H1 (cell line): ENCODE measurements at regions not wholly inside any gene's neighbourhood (a gene's known extent, or its start where the extent isn't known, plus 50 kb on each side); places are given as distances from the start of the nearest gene placed in this dataset.

Experiments
- CTCF ChIA-PET: fragments of 300-600 bp; sonication (Branson Sonifier 250); formaldehyde crosslinking; loops from one replicate; lab custom pipeline; 2021; ENCODE audit not compliant: partially characterized antibody; lab: Charles Lee
- POLR2A ChIA-PET: fragments of 300-600 bp; sonication (Branson Sonifier 250); formaldehyde crosslinking; loops from one replicate; lab custom pipeline; 2021; ENCODE audit warnings: inconsistent platforms; ENCODE audit not compliant: partially characterized antibody; lab: Charles Lee
- DNase-seq, 2 experiments: peaks; one replicate each; pipeline versions ENCODE4 v3.0.0 to v3.0.0-alpha.2; 2010 to 2022; ENCODE audit warnings: low spot score in 2 of 2, low read depth in 1 of 2, mixed read lengths in 1 of 2
- FAIRE-seq: peaks from 2 replicates; lab custom pipeline; 2011; peaks lifted over from hg19 to GRCh38; lab: Jason Lieb, UNC
- H2AFZ ChIP-seq: 2 replicates; pipeline ENCODE4 v1.8.1; 2012; ENCODE audit warnings: low read length, inconsistent platforms
- H2AK5ac ChIP-seq: 2 replicates; pipeline ENCODE4 v1.6.1; 2013; ENCODE audit warnings: low read depth, low read length
- H2BK120ac ChIP-seq: replicated peaks from 2 replicates; pipeline ENCODE3; 2013; ENCODE audit warnings: low read depth, low read length, inconsistent platforms
- H2BK12ac ChIP-seq: 2 replicates; pipeline ENCODE4 v1.6.1; 2013; ENCODE audit warnings: low read depth, low read length
- H2BK15ac ChIP-seq: 2 replicates; pipeline ENCODE4 v1.6.1; 2013; ENCODE audit warnings: low read length
- H2BK20ac ChIP-seq: 2 replicates; pipeline ENCODE4 v1.6.1; 2013; ENCODE audit warnings: low read length
- H2BK5ac ChIP-seq: 2 replicates; pipeline ENCODE4 v1.6.1; 2013; ENCODE audit warnings: low read depth, low read length
- H3K14ac ChIP-seq: 2 replicates; pipeline ENCODE4 v1.6.1; 2013; ENCODE audit warnings: inconsistent platforms; ENCODE audit not compliant: insufficient read length
- H3K18ac ChIP-seq: 2 replicates; pipeline ENCODE4 v1.6.1; 2013; ENCODE audit warnings: low read length; ENCODE audit errors: extremely low read depth
- H3K23ac ChIP-seq: 2 replicates; pipeline ENCODE4 v1.6.1; 2013; ENCODE audit warnings: inconsistent platforms; ENCODE audit not compliant: insufficient read length
- H3K23me2 ChIP-seq: 2 replicates; pipeline ENCODE4 v1.6.1; 2013; ENCODE audit warnings: low read depth, low read length
- H3K27ac ChIP-seq: 2 replicates; pipeline ENCODE4 v1.6.1; 2011; ENCODE audit warnings: low read depth, low read length, inconsistent platforms
- H3K27me3 ChIP-seq, 4 experiments: replicated peaks in 1 of 4; 1 replicate in 1 of 4; 2 replicates in 3 of 4; pipeline versions ENCODE4 v1.6.1 to v1.8.1; 2011 to 2013; ENCODE audit warnings: low read length in 3 of 4, mild to moderate bottlenecking in 3 of 4, inconsistent platforms in 2 of 4, mixed read lengths in 2 of 4, moderate library complexity in 1 of 4; ENCODE audit not compliant: control insufficient read depth in 3 of 4, insufficient read depth in 3 of 4; ENCODE audit errors: extremely low read depth in 1 of 4
- H3K36me3 ChIP-seq, 4 experiments: 2 replicates each; pipeline versions ENCODE4 v1.6.1 to v1.8.1; 2011 to 2013; ENCODE audit warnings: mild to moderate bottlenecking in 4 of 4, low read length in 3 of 4, moderate library complexity in 2 of 4, control low read depth in 1 of 4, inconsistent platforms in 1 of 4; ENCODE audit not compliant: insufficient read depth in 4 of 4, control insufficient read depth in 2 of 4
- H3K4ac ChIP-seq: replicated peaks from 2 replicates; pipeline ENCODE3; 2013; ENCODE audit warnings: low read length, low read depth, mixed read lengths, inconsistent platforms; ENCODE audit not compliant: insufficient read length
- H3K4me1 ChIP-seq, 4 experiments: replicated peaks in 1 of 4; 1 replicate in 1 of 4; 2 replicates in 3 of 4; pipeline versions ENCODE4 v1.6.1 to v1.8.1; 2011 to 2013; ENCODE audit warnings: low read length in 3 of 4, inconsistent platforms in 2 of 4, mixed read lengths in 1 of 4; ENCODE audit not compliant: insufficient read depth in 4 of 4, control insufficient read depth in 3 of 4
- H3K4me2 ChIP-seq, 2 experiments: 2 replicates each; pipeline versions ENCODE4 v1.6.1 to v1.8.1; 2011 to 2013; ENCODE audit warnings: low read depth in 2 of 2, low read length in 2 of 2, control low read depth in 1 of 2, inconsistent platforms in 1 of 2, mild to moderate bottlenecking in 1 of 2; ENCODE audit not compliant: insufficient read depth in 1 of 2
- H3K4me3 ChIP-seq, 4 experiments: fragments of 200-600, 300-600 bp in 1 of 4; sonication (generic), shearing (Covaris generic), sonication (Bioruptor Twin) in 1 of 4; 2 replicates each; pipeline versions ENCODE4 v1.5.1 to v1.8.1; 2011 to 2016; ENCODE audit warnings: low read length in 4 of 4, low read depth in 3 of 4, control low read depth in 2 of 4, inconsistent platforms in 2 of 4, mild to moderate bottlenecking in 2 of 4, mixed read lengths in 1 of 4, moderate library complexity in 1 of 4; ENCODE audit not compliant: insufficient read depth in 2 of 4; ENCODE audit errors: extremely low read depth in 1 of 4
- H3K56ac ChIP-seq: replicated peaks from 2 replicates; pipeline ENCODE3; 2013; ENCODE audit warnings: low read depth, mild to moderate bottlenecking, mixed read lengths, low read length, inconsistent platforms; ENCODE audit not compliant: insufficient read length
- H3K79me1 ChIP-seq: 2 replicates; pipeline ENCODE4 v1.6.1; 2013; ENCODE audit warnings: low read depth, low read length, control low read depth
- H3K79me2 ChIP-seq, 2 experiments: 2 replicates each; pipeline versions ENCODE4 v1.6.1 to v1.8.1; 2012 to 2013; ENCODE audit warnings: low read length in 2 of 2, mild to moderate bottlenecking in 2 of 2, inconsistent platforms in 1 of 2; ENCODE audit not compliant: insufficient read depth in 2 of 2, control insufficient read depth in 1 of 2
- H3K9ac ChIP-seq, 4 experiments: replicated peaks in 1 of 4; 1 replicate in 1 of 4; 2 replicates in 3 of 4; pipeline versions ENCODE4 v1.6.1 to v1.8.1; 2011 to 2013; ENCODE audit warnings: low read depth in 3 of 4, low read length in 3 of 4, control low read depth in 2 of 4, mild to moderate bottlenecking in 2 of 4, moderate library complexity in 2 of 4, inconsistent platforms in 1 of 4; ENCODE audit errors: extremely low read depth in 1 of 4
- H3K9me3 ChIP-seq, 2 experiments: 2 replicates each; pipeline versions ENCODE4 v1.6.1 to v1.8.1; 2012 to 2013; ENCODE audit warnings: mild to moderate bottlenecking in 2 of 2, moderate library complexity in 2 of 2, control low read depth in 1 of 2, inconsistent platforms in 1 of 2, low read depth in 1 of 2, low read length in 1 of 2, mixed read lengths in 1 of 2; ENCODE audit not compliant: insufficient read depth in 2 of 2
- H4K20me1 ChIP-seq, 2 experiments: replicated peaks in 1 of 2; 2 replicates each; pipeline versions ENCODE3 to v1.8.1; 2011 to 2013; ENCODE audit warnings: inconsistent platforms in 2 of 2, low read length in 2 of 2, mild to moderate bottlenecking in 1 of 2; ENCODE audit not compliant: insufficient read depth in 2 of 2, control insufficient read depth in 1 of 2
- H4K5ac ChIP-seq: 2 replicates; pipeline ENCODE4 v1.6.1; 2013; ENCODE audit warnings: low read length, low read depth, mixed read lengths, inconsistent platforms; ENCODE audit not compliant: insufficient read length
- H4K8ac ChIP-seq: 2 replicates; pipeline ENCODE4 v1.8.0; 2013; ENCODE audit warnings: mild to moderate bottlenecking, moderate library complexity, low read length, inconsistent platforms; ENCODE audit not compliant: insufficient read depth; ENCODE audit errors: extremely low read depth
- H4K91ac ChIP-seq: replicated peaks from 2 replicates; pipeline ENCODE3; 2013; ENCODE audit warnings: low read length, mixed read lengths, inconsistent platforms; ENCODE audit not compliant: insufficient read length
- BRCA1 ChIP-seq: IDR thresholded peaks from 2 replicates; pipeline ENCODE4 v1.6.1; 2012; ENCODE audit warnings: low read depth, low read length, improper control_type of control experiment
- CREB1 ChIP-seq: IDR thresholded peaks from 2 replicates; pipeline ENCODE4 v1.6.1; 2012; ENCODE audit warnings: inconsistent platforms
- CTCF ChIP-seq, 3 experiments: IDR thresholded peaks; 1 replicate in 2 of 3; 2 replicates in 1 of 3; pipeline versions ENCODE4 v1.5.1 to v1.6.1; 2011; ENCODE audit warnings: low read length in 3 of 3, mild to moderate bottlenecking in 3 of 3, inconsistent platforms in 2 of 3, low read depth in 1 of 3, moderate library complexity in 1 of 3; ENCODE audit not compliant: insufficient read depth in 1 of 3; ENCODE audit errors: control extremely low read depth in 1 of 3
- E2F6 ChIP-seq: IDR thresholded peaks from 2 replicates; pipeline ENCODE4 v1.6.1; 2012; ENCODE audit warnings: inconsistent platforms
- EGR1 ChIP-seq: IDR thresholded peaks from 2 replicates; pipeline ENCODE4 v1.6.1; 2011; ENCODE audit warnings: low read depth, low read length, borderline replicate concordance
- EZH2 ChIP-seq: fragments of 200-600 bp; sonication (generic); IDR thresholded peaks from 2 replicates; pipeline ENCODE4 v1.7.1; 2012; ENCODE audit warnings: low read depth, mild to moderate bottlenecking, moderate library complexity, low read length, inconsistent platforms; ENCODE audit not compliant: severe bottlenecking
- RAD21 ChIP-seq, 2 experiments: IDR thresholded peaks in 1 of 2; conservative IDR thresholded peaks in 1 of 2; 2 replicates each; pipeline ENCODE4 v1.6.1; 2011; ENCODE audit warnings: low read depth in 2 of 2, low read length in 2 of 2, improper control_type of control experiment in 1 of 2, inconsistent platforms in 1 of 2, mild to moderate bottlenecking in 1 of 2, moderate library complexity in 1 of 2
- SAP30 ChIP-seq: fragments of 300-600 bp; sonication (generic); IDR thresholded peaks from 2 replicates; pipeline ENCODE4 v1.7.1; 2012; ENCODE audit warnings: low read length, moderate library complexity, mild to moderate bottlenecking, inconsistent platforms; ENCODE audit not compliant: insufficient read depth, insufficient replicate concordance
- SIN3A ChIP-seq, 2 experiments: IDR thresholded peaks in 1 of 2; conservative IDR thresholded peaks in 1 of 2; 2 replicates each; pipeline ENCODE4 v1.6.1; 2011 to 2012; ENCODE audit warnings: low read length in 2 of 2, improper control_type of control experiment in 1 of 2, low read depth in 1 of 2, mild to moderate bottlenecking in 1 of 2
- TCF12 ChIP-seq: IDR thresholded peaks from 2 replicates; pipeline ENCODE4 v1.6.1; 2011; ENCODE audit warnings: low read depth, mild to moderate bottlenecking, low read length
- ZNF274 ChIP-seq: IDR thresholded peaks from 2 replicates; pipeline ENCODE4 v1.7.0; 2012; ENCODE audit warnings: low read length, borderline replicate concordance; ENCODE audit errors: extremely low read depth
- WGBS, 2 experiments: shearing (Covaris generic) in 1 of 2; methylation state at CpG; one replicate each; pipeline versions ENCODE4 v1.1.6 to v1.1.7; 2013 to 2015; ENCODE audit warnings: low lambda C conversion rate in 2 of 2, mixed read lengths in 2 of 2, inconsistent platforms in 1 of 2, low coverage in 1 of 2, missing lambda C conversion rate in 1 of 2; ENCODE audit not compliant: insufficient replicate concordance in 2 of 2, insufficient coverage in 1 of 2, insufficient read length in 1 of 2; ENCODE audit errors: extremely low coverage in 1 of 2, missing lambda C conversion rate in 1 of 2; 5-methylcytosine and 5-hydroxymethylcytosine counted together

- no peak overlapping the region for H2AFZ ChIP-seq
- H3K9ac ChIP-seq, result no peak overlapping the region
- H2BK120ac ChIP-seq, result no peak overlapping the region
- WGBS, 2 experiments, result 75% methylated on average over 3 of the region's 3 CpGs; no CpG with 5 or more reads in 1 of the 2 experiments
- no peaks in the 10 kb centered on the region for H3K27me3 ChIP-seq
- no peaks in the 10 kb centered on the region for H3K9me3 ChIP-seq
- no peak overlapping the region for H3K18ac ChIP-seq
- no peaks in the 10 kb centered on the region for H4K20me1 ChIP-seq
- H3K23ac ChIP-seq, result no peak overlapping the region
- H4K5ac ChIP-seq, result no peak overlapping the region
- H2AK5ac ChIP-seq, result no peak overlapping the region
- no peak overlapping the region for H4K91ac ChIP-seq
- H3K4me3 ChIP-seq, result no peak overlapping the region
- H3K36me3 ChIP-seq, result no peaks in the 10 kb centered on the region
- no peaks in the 10 kb centered on the region; the same call in none of the 2 replicates for H3K23me2 ChIP-seq
- H3K4ac ChIP-seq, result no peak overlapping the region
- no peaks in the 10 kb centered on the region for H3K4me1 ChIP-seq
- H3K56ac ChIP-seq, result no peak overlapping the region
- H3K79me2 ChIP-seq, result no peaks in the 10 kb centered on the region
- no peak overlapping the region for H2BK12ac ChIP-seq
- H3K14ac ChIP-seq, result no peak overlapping the region
- no peak overlapping the region for H2BK5ac ChIP-seq
- no peak overlapping the region for H4K8ac ChIP-seq
- FAIRE-seq, result no peak
- H2BK15ac ChIP-seq, result no peak overlapping the region
- H2BK20ac ChIP-seq, result no peak overlapping the region
- TF ChIP-seq CTCF (IDR thresholded peaks at IDR 0.05; ENCODE audit: control extremely low read depth in 1 of 3, insufficient read depth in 1 of 3, low read depth in 1 of 3, low read length in 3 of 3) (no peak), EZH2 (no peak), SIN3A (conservative IDR thresholded peaks at IDR 0.05 in 1 of 2, IDR thresholded peaks at IDR 0.05 in 1 of 2; ENCODE audit: low read depth in 1 of 2, low read length in 2 of 2) (no peak), ZNF274 (no peak), E2F6 (no peak), BRCA1 (no peak), SAP30 (no peak), RAD21 (IDR thresholded peaks at IDR 0.05 in 1 of 2, conservative IDR thresholded peaks at IDR 0.05 in 1 of 2; ENCODE audit: low read depth in 2 of 2, low read length in 2 of 2) (no peak), CREB1 (no peak), EGR1 (no peak), TCF12 (no peak)
- CTCF ChIA-PET, result no interaction called here
- no peak overlapping the region for H3K27ac ChIP-seq
- no peak overlapping the region for H3K4me2 ChIP-seq
- POLR2A ChIA-PET, result no interaction called here
- DNase-seq, result no peak
- H3K79me1 ChIP-seq, result no peaks in the 10 kb centered on the region
Measured at GRCh38 chr13:34553376-34553775, 388.7 kb upstream of the NBEA start.
